C4-2B (cell line): ENCODE measurements at regions not wholly inside any gene's neighbourhood (a gene's known extent, or its start where the extent isn't known, plus 50 kb on each side); places are given as distances from the start of the nearest gene placed in this dataset.

Source experiments
- ZFX ChIP-seq: fragments of 450-650 bp; IDR thresholded peaks from 2 replicates; pipeline ENCODE4 v1.6.1; 2017
- TF ChIP-seq, protein P1 (sequence below): fragments of 450-650 bp; conservative IDR thresholded peaks from 2 replicates; pipeline ENCODE4 v1.5.1; 2017; ENCODE audit warnings: mild to moderate bottlenecking

DNA sequence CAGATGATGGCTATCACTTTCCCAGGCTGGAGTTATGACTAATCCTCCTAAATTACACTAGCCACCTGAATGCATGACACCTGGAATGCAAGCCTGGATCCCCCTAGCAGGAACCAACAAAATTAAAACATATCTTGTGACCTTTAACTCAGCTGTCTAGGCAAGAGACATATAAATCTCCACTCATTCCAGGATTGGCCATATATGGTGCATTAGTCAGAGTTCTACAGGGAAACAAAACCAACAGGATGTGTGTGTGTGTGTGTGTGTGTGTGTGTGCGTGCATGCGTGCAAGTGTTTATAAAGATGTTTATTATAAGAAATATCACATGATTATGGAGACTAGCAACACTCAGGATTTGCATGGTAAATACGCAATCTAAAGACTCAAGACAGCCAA is 212.8 kb downstream of the KIF21A start:
- TF ChIP-seq, protein P1, sequence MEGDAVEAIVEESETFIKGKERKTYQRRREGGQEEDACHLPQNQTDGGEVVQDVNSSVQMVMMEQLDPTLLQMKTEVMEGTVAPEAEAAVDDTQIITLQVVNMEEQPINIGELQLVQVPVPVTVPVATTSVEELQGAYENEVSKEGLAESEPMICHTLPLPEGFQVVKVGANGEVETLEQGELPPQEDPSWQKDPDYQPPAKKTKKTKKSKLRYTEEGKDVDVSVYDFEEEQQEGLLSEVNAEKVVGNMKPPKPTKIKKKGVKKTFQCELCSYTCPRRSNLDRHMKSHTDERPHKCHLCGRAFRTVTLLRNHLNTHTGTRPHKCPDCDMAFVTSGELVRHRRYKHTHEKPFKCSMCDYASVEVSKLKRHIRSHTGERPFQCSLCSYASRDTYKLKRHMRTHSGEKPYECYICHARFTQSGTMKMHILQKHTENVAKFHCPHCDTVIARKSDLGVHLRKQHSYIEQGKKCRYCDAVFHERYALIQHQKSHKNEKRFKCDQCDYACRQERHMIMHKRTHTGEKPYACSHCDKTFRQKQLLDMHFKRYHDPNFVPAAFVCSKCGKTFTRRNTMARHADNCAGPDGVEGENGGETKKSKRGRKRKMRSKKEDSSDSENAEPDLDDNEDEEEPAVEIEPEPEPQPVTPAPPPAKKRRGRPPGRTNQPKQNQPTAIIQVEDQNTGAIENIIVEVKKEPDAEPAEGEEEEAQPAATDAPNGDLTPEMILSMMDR, result no peak
- TF ChIP-seq ZFX, result no peak
